WTC11 (cell line): ENCODE measurements at regions not wholly inside any gene's neighbourhood (a gene's known extent, or its start where the extent isn't known, plus 50 kb on each side); places are given as distances from the start of the nearest gene placed in this dataset.

ENCODE experiments used
- CTCF ChIP-seq: fragments of 200-600 bp; IDR thresholded peaks from 2 replicates; pipeline ENCODE4 v1.8.0; 2022; ENCODE audit warnings: antibody characterized with exemption
- E2F4 ChIP-seq: sonication (generic); formaldehyde crosslinking; IDR thresholded peaks from 2 replicates; pipeline ENCODE4 v1.8.1; 2022; ENCODE audit warnings: low read depth, mild to moderate bottlenecking, moderate library complexity, missing genetic modification reagents, borderline replicate concordance
- PRRX2 ChIP-seq: fragments of 250-450 bp; sonication (Bioruptor Pico); IDR thresholded peaks from 2 replicates; pipeline ENCODE4 v1.8.0; 2021; ENCODE audit warnings: mild to moderate bottlenecking
- TP53 ChIP-seq: sonication (generic); formaldehyde crosslinking; IDR thresholded peaks from 2 replicates; pipeline ENCODE4 v1.8.1; 2023; ENCODE audit warnings: mild to moderate bottlenecking, missing genetic modification reagents
- ZNF232 ChIP-seq: sonication (generic); formaldehyde crosslinking; IDR thresholded peaks from 2 replicates; pipeline ENCODE4 v1.8.0; 2022; ENCODE audit warnings: mild to moderate bottlenecking, missing genetic modification reagents
- ZNF416 ChIP-seq: fragments of 250-450 bp; sonication (Bioruptor Pico); IDR thresholded peaks from 2 replicates; pipeline ENCODE4 v1.9.0; 2021; ENCODE audit warnings: mild to moderate bottlenecking, inconsistent platforms

- TF ChIP-seq PRRX2 (CRISPR knock-in tag) (no peak), CTCF (no peak), TP53 (no peak), ZNF232 (CRISPR knock-in tag) (no peak), E2F4 (CRISPR knock-in tag) (no peak), ZNF416 (CRISPR knock-in tag) (no peak)
These were observed 281.9 kb downstream of the ZEB2 start for GRCh38 chr2:144237830-144238627.
